GDM1 (cell line): ENCODE measurements at regions not wholly inside any gene's neighbourhood (a gene's known extent, or its start where the extent isn't known, plus 50 kb on each side); places are given as distances from the start of the nearest gene placed in this dataset.

Source experiments
- DNase-seq: peaks from one replicate; lab custom pipeline; 2025; lab: John Stamatoyannopoulos, UW

- no peak for DNase-seq
These were observed 799.8 kb downstream of the NSUN3 start for GRCh38 chr3:94862703-94863102.

GRCh38 chr3:94869059-94869547 is 806.2 kb downstream of the NSUN3 start:
- no peak for DNase-seq

- no peak for DNase-seq
These were observed 810.9 kb downstream of the NSUN3 start for GRCh38 chr3:94873751-94874150.

GRCh38 chr3:94875149-94875548 is 812.3 kb downstream of the NSUN3 start:
- no peak for DNase-seq

- DNase-seq, result no peak
These were observed 824.2 kb downstream of the NSUN3 start for GRCh38 chr3:94887065-94887464.

GRCh38 chr3:94896994-94897393 is 834.1 kb downstream of the NSUN3 start:
- DNase-seq, result no peak

GRCh38 chr3:94904156-94904674 is 841.4 kb downstream of the NSUN3 start:
- DNase-seq, result no peak

GRCh38 chr3:94909726-94910125 is 846.9 kb downstream of the NSUN3 start:
- no peak for DNase-seq

- no peak for DNase-seq
These were observed 849.8 kb downstream of the NSUN3 start for GRCh38 chr3:94912656-94913055.

- DNase-seq, result no peak
These were observed 864.3 kb downstream of the NSUN3 start for GRCh38 chr3:94927175-94927574.

- no peak for DNase-seq
These were observed 866.1 kb downstream of the NSUN3 start for GRCh38 chr3:94928921-94929320.

GRCh38 chr3:94935738-94936580 is 873.1 kb downstream of the NSUN3 start:
- no peak for DNase-seq

GRCh38 chr3:94937980-94938379 is 875.1 kb downstream of the NSUN3 start:
- no peak for DNase-seq

- no peak for DNase-seq
These were observed 883.8 kb downstream of the NSUN3 start for GRCh38 chr3:94946683-94947082.

GRCh38 chr3:94961423-94962100 is 898.7 kb downstream of the NSUN3 start:
- no peak for DNase-seq

GRCh38 chr3:94965867-94966475 is 903.1 kb downstream of the NSUN3 start:
- DNase-seq, result no peak

GRCh38 chr3:94967196-94967595 is 904.3 kb downstream of the NSUN3 start:
- no peak for DNase-seq

GRCh38 chr3:94968519-94968918 is 905.7 kb downstream of the NSUN3 start:
- no peak for DNase-seq

GRCh38 chr3:94972066-94972465 is 909.2 kb downstream of the NSUN3 start:
- no peak for DNase-seq

GRCh38 chr3:94978084-94978483 is 915.2 kb downstream of the NSUN3 start:
- DNase-seq, result no peak

- no peak for DNase-seq
These were observed 922.9 kb downstream of the NSUN3 start for GRCh38 chr3:94985778-94986177.

- DNase-seq, result no peak
These were observed 928.3 kb downstream of the NSUN3 start for GRCh38 chr3:94990952-94991705.
